Activated CD8-positive, alpha-beta T cell treated with anti-CD3 and anti-CD28 coated beads, Interleukin-2, amount 10 ng/mL, durations not matched to agents 7 days and 5 days (primary cell): ENCODE measurements at regions not wholly inside any gene's neighbourhood (a gene's known extent, or its start where the extent isn't known, plus 50 kb on each side); places are given as distances from the start of the nearest gene placed in this dataset.

Source experiments
- ATAC-seq: fragments of 150-1000 bp; cut with Tn5 transposase; one replicate; pipeline ENCODE4 v1.10.0; 2021; ENCODE audit warnings: moderate library complexity
- CTCF ChIA-PET: fragments of 350-600 bp; sonication (Branson Sonifier 250); formaldehyde crosslinking; loops from one replicate; lab custom pipeline; 2021; ENCODE audit warnings: antibody characterized with exemption; lab: Charles Lee
- POLR2A ChIA-PET: fragments of 350-600 bp; sonication (Branson Sonifier 250); formaldehyde crosslinking; loops from one replicate; lab custom pipeline; 2021; ENCODE audit warnings: antibody characterized with exemption; lab: Charles Lee
- DNase-seq: peaks from one replicate; pipeline ENCODE4 v3.0.0-alpha.2; 2020
- H3K27ac Mint-ChIP-seq: one replicate; pipeline ENCODE4 v1.8.0; 2021; ENCODE audit warnings: mild to moderate bottlenecking, mixed read lengths
- H3K27me3 Mint-ChIP-seq: one replicate; pipeline ENCODE4 v1.8.0; 2021; ENCODE audit warnings: low read depth, mixed read lengths
- H3K36me3 Mint-ChIP-seq: one replicate; pipeline ENCODE4 v1.8.0; 2021; ENCODE audit warnings: low read depth, mixed read lengths
- H3K4me1 Mint-ChIP-seq: one replicate; pipeline ENCODE4 v1.8.0; 2021; ENCODE audit warnings: low read depth, mixed read lengths
- H3K4me3 Mint-ChIP-seq: one replicate; pipeline ENCODE4 v1.8.0; 2021; ENCODE audit warnings: mild to moderate bottlenecking, mixed read lengths
- H3K9me3 Mint-ChIP-seq: one replicate; pipeline ENCODE4 v1.8.0; 2022; ENCODE audit warnings: mixed read lengths; ENCODE audit not compliant: insufficient read depth

DNA sequence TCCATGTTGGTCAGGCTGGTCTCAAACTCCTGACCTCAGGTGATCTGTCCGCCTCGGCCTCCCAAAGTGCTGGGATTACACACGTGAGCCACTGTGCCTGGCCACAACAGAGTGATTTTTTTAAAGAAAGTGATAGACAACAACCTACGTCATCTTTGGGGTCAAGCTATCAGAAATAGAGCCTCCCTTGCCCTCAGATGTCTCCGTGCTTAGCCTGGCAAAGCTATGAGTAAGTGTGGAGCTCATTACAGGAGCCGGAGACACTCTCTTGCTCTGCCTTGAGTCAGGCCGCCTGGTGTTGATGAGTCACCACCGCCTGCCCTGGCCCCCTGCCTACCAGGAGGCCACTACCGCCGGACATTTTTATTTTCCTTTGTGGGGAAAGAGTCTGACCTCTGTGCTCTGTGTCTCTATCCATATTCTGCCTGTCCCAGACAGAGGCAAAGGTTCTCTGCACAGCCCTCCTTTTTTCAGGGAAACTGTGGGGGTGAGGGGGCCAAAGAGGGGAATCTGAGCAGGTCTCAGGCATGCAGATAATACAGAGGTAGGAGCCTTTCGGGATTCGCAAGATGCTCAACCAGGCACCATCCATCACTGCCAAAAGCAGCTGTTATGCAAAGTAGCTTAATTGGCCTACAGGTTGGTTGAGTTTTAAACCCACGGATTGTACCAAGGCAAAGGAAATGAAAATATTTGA is 123.7 kb upstream of the CPEB4 start:
- CTCF ChIA-PET, result no interaction called here
- Mint-ChIP-seq H3K27me3 (no peaks in the 10 kb centered on the region), H3K4me1 (no peaks in the 10 kb centered on the region), H3K9me3 (no peaks in the 10 kb centered on the region), H3K36me3 (no peaks in the 10 kb centered on the region), H3K4me3 (no peak overlapping the region), H3K27ac (no peak overlapping the region)
- ATAC-seq (no peak), DNase-seq (no peak)
- POLR2A ChIA-PET, result no interaction called here

DNA sequence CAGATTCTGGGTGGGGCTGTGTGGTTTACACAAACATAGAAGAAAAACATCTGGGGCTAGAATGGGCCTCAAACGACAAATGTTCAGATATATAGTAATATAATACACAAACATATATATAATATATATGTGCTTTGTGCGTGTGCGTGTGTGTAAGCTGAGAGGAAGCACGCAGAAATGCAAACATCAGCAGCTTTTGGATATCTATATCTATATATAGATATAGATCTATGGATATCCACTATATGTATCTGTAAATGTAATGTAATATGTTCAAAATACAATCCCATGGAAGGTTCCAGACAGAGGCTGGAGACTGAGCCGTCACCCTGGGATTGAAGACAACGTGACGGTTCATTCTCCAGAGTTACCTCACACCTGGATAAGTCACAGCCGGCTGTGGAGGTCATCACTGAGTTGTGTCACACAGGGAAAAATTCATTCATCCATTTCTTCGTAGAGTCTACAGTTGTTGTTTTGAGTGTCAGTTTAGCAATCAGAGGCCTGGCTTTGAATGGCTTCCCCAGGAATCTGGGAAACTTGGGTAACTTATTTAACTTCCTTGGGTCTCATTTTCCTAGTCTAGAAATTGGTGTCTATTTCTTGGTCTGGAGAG is 123.0 kb upstream of the CPEB4 start:
- H3K27ac Mint-ChIP-seq, result no peak overlapping the region
- no peaks in the 10 kb centered on the region for H3K27me3 Mint-ChIP-seq
- H3K36me3 Mint-ChIP-seq, result no peaks in the 10 kb centered on the region
- DNase-seq, result no peak
- no peaks in the 10 kb centered on the region for H3K9me3 Mint-ChIP-seq
- no peak overlapping the region for H3K4me3 Mint-ChIP-seq
- CTCF ChIA-PET, result no interaction called here
- H3K4me1 Mint-ChIP-seq, result no peaks in the 10 kb centered on the region
- no peak for ATAC-seq
- POLR2A ChIA-PET, result no interaction called here

DNA sequence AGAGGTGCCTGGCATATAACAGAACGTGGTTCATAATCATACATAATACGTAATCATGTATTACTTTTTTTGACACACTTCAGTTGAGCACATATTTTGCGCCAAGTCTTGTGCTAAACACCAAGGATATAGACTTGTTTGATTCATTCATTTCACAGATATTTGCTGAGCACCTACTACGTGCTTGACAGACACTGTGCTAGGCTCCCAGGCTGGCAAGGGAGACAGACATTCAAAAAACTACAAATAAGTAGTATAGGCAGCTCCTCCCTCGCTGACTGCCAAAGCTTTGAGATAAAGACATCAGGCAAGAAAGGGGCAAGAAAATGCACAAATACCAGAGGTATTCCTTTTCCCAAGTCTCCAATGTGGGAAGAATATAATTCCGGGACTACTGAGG is 122.5 kb upstream of the CPEB4 start:
- CTCF ChIA-PET, result no interaction called here
- H3K27me3 Mint-ChIP-seq, result no peaks in the 10 kb centered on the region
- H3K4me1 Mint-ChIP-seq, result no peaks in the 10 kb centered on the region
- POLR2A ChIA-PET, result no interaction called here
- DNase-seq, result no peak
- no peak for ATAC-seq
- no peak overlapping the region for H3K27ac Mint-ChIP-seq
- H3K9me3 Mint-ChIP-seq, result no peaks in the 10 kb centered on the region
- H3K4me3 Mint-ChIP-seq, result no peak overlapping the region
- H3K36me3 Mint-ChIP-seq, result no peaks in the 10 kb centered on the region

DNA sequence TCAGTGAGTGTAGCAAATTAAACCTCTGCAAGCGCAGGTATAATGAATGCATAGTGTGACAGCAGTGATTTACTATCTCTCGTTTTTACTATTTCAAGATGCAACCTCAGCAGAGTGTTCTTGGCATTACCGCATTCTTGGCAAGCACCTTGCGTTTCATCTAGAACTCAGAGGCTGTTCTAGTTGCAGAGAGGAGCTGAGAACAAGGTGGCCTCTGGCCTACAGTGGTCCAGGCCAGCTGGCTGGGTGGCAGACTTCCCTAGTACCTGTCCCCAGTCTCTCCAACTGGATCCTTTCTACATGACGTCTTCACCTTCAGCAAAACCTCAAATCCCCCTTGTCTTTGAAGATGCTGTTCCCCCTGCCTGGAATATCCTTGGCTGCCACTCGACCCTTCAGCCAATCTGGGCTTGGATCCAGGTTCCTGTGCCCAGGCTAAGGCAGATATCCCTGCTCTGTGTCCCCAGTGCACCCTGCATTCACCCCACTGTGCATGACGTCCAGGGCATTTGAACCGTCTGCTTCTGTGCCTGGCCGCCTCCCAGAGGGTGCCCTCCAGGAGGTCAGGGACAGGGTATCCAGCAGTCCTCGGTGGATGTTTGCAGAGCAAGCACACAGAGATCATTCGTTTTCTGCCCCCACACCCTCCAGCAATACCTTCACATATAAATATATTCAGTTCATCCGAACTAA is 120.4 kb upstream of the CPEB4 start:
- no peaks in the 10 kb centered on the region for H3K4me1 Mint-ChIP-seq
- no peaks in the 10 kb centered on the region for H3K36me3 Mint-ChIP-seq
- ATAC-seq (no peak), DNase-seq (no peak)
- POLR2A ChIA-PET, result no interaction called here
- no peaks in the 10 kb centered on the region for H3K9me3 Mint-ChIP-seq
- no peaks in the 10 kb centered on the region for H3K27me3 Mint-ChIP-seq
- no peak overlapping the region for H3K4me3 Mint-ChIP-seq
- CTCF ChIA-PET, result no interaction called here
- no peak overlapping the region for H3K27ac Mint-ChIP-seq

DNA sequence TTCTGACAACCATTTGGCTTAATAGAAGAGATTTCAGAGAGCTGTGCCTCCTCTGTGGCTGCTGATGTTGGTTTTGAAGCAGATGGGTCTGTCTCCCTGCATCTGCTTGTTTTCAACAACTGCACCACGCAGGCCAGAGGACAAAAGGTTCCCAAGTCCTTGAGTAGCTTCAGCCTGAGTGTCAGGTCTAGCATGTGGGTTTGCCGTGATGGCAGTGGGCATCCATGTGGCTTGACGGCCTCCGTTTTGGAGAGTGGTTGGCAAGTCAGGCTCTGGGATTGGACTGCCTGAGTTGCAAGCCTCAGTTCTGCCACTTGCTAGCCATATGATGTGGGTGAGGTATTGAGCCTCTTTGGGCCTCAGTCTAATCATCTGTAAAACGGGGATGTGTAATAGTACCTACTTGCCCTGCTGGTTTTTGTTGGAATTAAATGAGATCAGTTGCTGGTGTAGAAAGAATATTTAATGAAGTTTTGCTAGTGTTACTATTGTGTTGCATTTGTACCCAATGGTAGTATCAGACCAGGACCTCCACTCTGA is 119.8 kb upstream of the CPEB4 start:
- ATAC-seq (no peak), DNase-seq (no peak)
- ChIA-PET CTCF (no interaction called here), POLR2A (no interaction called here)
- H3K36me3 Mint-ChIP-seq, result no peaks in the 10 kb centered on the region
- H3K27me3 Mint-ChIP-seq, result no peaks in the 10 kb centered on the region
- H3K4me1 Mint-ChIP-seq, result no peaks in the 10 kb centered on the region
- no peaks in the 10 kb centered on the region for H3K9me3 Mint-ChIP-seq
- H3K4me3 Mint-ChIP-seq, result no peak overlapping the region
- no peak overlapping the region for H3K27ac Mint-ChIP-seq

DNA sequence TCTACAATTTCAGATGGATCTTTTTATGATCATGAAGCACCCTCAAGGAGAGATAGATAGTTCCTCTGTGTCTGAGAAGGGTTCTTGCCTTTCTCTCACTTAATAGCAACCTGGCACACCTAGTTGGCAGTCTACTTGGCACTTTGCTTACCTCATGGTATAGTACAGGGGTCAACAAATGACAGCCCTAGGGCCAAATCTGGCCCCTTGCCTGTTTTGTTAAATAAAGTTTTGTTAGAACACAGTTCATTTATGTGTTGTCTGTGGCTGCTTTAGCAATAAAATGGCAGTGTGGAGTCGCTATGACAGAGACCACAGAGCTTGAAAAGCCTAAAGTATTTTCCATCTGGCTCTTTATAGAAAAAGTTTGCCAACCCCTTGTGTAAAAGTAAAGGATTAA is 119.3 kb upstream of the CPEB4 start:
- ChIA-PET CTCF (no interaction called here), POLR2A (no interaction called here)
- DNase-seq (no peak), ATAC-seq (no peak)
- no peaks in the 10 kb centered on the region for H3K4me1 Mint-ChIP-seq
- H3K4me3 Mint-ChIP-seq, result no peak overlapping the region
- H3K27ac Mint-ChIP-seq, result no peak overlapping the region
- no peaks in the 10 kb centered on the region for H3K9me3 Mint-ChIP-seq
- no peaks in the 10 kb centered on the region for H3K36me3 Mint-ChIP-seq
- H3K27me3 Mint-ChIP-seq, result no peaks in the 10 kb centered on the region

- ATAC-seq (no peak), DNase-seq (no peak)
- Mint-ChIP-seq H3K27me3 (peaks cover 4% of the 10 kb centered on the region), H3K4me3 (no peak overlapping the region), H3K27ac (no peak overlapping the region), H3K4me1 (no peaks in the 10 kb centered on the region), H3K36me3 (no peaks in the 10 kb centered on the region), H3K9me3 (no peaks in the 10 kb centered on the region)
- ChIA-PET CTCF (no interaction called here), POLR2A (interaction anchor here (0.7 kb wide), 1 partner anchor 74 kb away, joined by 3 read pairs; no protein-coding TSS in a partner anchor)
Measured at GRCh38 chr5:173770637-173771036, 117.5 kb upstream of the CPEB4 start.

DNA sequence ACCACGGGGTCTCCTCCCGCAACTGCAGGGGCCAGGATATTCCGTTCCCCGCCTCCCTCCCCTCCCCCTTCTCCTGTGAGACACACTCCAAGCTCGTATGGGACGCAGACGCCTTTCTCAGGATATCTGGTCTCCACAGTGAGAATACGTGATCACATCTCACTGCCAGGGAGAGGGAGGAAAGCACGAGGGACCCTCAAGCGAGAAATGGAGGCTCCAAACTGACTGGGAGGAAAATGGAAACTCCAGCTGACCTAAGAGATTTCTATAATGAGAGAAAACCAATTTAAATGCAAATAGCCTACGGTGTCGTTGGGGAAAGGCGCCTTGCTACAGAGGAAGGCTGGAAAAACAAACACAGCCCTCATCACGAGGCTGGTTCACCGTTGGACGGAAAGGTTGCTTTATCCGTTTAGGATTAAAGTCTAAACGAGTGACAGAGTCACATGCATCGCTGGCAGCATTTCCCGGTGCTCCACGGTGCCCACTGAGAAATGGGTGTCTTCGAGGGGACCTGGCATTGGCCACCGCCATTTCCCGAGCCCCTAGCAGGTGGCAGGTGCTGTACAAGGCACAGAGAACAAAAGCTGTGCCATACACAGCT is 116.9 kb upstream of the CPEB4 start:
- no peaks in the 10 kb centered on the region for H3K4me1 Mint-ChIP-seq
- H3K36me3 Mint-ChIP-seq, result no peaks in the 10 kb centered on the region
- H3K9me3 Mint-ChIP-seq, result no peaks in the 10 kb centered on the region
- ChIA-PET POLR2A (interaction anchor here (0.7 kb wide), 1 partner anchor 74 kb away, joined by 3 read pairs; no protein-coding TSS in a partner anchor), CTCF (no interaction called here)
- no peak overlapping the region for H3K4me3 Mint-ChIP-seq
- no peak overlapping the region for H3K27ac Mint-ChIP-seq
- DNase-seq, result no peak
- no peak for ATAC-seq
- peaks cover 4% of the 10 kb centered on the region for H3K27me3 Mint-ChIP-seq

DNA sequence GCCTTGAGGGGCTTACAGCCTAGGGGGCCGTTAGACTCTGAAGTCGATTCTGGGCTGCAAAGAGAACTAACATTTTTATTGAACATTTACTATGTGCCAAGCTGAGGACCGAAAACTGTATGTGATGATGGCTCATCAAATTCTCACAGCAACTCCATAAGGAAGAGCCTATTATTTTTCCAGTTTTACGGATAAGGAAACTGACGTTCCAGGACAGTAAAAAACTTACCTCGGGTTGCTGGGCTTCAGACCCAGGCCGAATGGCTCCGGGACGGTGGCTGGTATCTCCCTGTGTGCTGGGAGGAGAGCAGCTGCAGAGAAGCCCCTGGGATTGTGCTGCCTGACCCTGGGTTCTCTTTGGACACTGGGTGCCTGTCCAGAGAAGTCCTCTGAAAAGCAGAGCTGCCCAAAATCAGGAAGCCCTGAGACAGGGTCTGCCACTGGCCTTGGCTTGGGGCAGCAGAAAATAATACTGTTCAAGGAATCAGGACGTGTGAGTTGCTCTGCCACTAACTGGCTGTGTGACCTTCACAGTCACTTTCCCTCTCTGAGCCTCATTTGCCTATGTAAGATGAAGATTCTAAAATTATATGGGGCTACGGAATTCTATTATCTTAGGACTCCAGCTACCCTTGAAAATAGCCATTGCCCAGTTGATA is 116.3 kb upstream of the CPEB4 start:
- Mint-ChIP-seq H3K4me1 (no peaks in the 10 kb centered on the region), H3K27ac (no peak overlapping the region), H3K36me3 (no peaks in the 10 kb centered on the region), H3K27me3 (peaks cover 4% of the 10 kb centered on the region), H3K9me3 (no peaks in the 10 kb centered on the region), H3K4me3 (no peak overlapping the region)
- DNase-seq, result no peak
- ATAC-seq, result no peak
- CTCF ChIA-PET, result no interaction called here
- POLR2A ChIA-PET, result no interaction called here

DNA sequence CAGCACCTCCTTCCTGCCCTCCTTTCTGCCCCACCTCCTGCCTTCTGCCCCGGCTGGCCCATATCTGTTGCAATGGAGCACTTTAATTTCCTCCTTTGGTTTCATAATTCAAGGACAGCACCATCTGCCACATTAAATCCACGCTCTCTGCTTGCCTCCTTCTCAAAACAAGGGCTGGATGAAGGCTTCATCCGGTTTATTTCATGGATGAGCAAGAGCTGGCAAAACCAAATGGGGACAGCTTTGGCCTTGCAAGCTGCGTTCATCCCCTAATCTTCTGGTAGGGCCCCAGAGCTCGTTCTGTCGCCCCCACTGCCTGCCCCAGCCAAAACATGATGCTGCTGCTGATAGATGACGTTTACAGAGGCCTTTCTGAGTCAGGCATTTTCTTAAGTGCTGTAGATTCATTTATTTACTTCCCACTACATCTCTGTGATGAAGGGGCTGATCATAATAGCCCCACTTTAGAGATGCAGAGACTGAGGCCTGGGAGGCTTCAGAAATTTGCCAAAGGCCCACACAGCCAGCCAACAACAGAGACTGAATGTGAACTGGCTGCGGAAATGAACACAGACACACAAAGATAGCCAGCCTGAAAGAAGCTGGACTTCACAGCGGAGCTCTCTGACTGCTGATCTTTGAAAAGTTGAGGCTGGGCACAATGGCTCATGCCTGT is 115.6 kb upstream of the CPEB4 start:
- H3K4me3 Mint-ChIP-seq, result no peak overlapping the region
- no peak for ATAC-seq
- H3K27me3 Mint-ChIP-seq, result peaks cover 4% of the 10 kb centered on the region
- no peaks in the 10 kb centered on the region for H3K4me1 Mint-ChIP-seq
- DNase-seq, result no peak
- POLR2A ChIA-PET, result no interaction called here
- H3K36me3 Mint-ChIP-seq, result no peaks in the 10 kb centered on the region
- H3K27ac Mint-ChIP-seq, result no peak overlapping the region
- no peaks in the 10 kb centered on the region for H3K9me3 Mint-ChIP-seq
- CTCF ChIA-PET, result no interaction called here

DNA sequence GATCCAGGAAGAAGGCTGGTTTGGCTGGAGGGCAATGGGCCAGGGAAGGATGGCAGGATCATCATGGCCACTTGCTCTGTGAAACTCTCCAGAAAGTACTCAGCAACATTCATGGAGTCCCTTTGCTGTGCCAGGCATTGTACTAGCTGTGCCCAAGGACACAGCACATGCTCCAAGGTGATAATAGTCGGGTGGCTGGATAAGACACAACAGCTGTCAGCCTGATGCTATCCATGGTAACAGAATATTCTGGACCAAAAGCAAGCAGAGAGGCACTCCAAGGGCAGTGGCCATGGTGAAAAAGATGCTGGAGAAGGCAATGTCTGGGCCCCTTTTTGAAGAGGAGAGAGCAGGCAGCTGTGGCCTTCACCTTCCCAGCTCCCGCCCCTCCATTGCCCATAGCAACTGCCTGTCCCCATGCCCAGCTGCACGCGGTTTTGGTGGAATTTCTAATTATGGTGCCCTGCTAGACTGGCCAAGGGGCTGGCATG is 113.8 kb upstream of the CPEB4 start:
- no peaks in the 10 kb centered on the region for H3K9me3 Mint-ChIP-seq
- H3K27ac Mint-ChIP-seq, result no peak overlapping the region
- no peaks in the 10 kb centered on the region for H3K36me3 Mint-ChIP-seq
- H3K4me3 Mint-ChIP-seq, result no peak overlapping the region
- CTCF ChIA-PET, result no interaction called here
- H3K4me1 Mint-ChIP-seq, result peaks cover 5% of the 10 kb centered on the region
- POLR2A ChIA-PET, result no interaction called here
- peaks cover 4% of the 10 kb centered on the region for H3K27me3 Mint-ChIP-seq
- no peak for DNase-seq
- no peak for ATAC-seq
